ENCODE measurements at regions not wholly inside any gene's neighbourhood (a gene's known extent, or its start where the extent isn't known, plus 50 kb on each side); places are given as distances from the start of the nearest gene placed in this dataset.

- TF ChIP-seq CTCF (conservative IDR thresholded peaks at IDR 0.05): no peak
- no peak for TF ChIP-seq ZFX (IDR thresholded peaks at IDR 0.05)
- H3K27ac ChIP-seq: no peak overlapping the region
Measured at GRCh38 chr2:63790906-63791305, 50.8 kb upstream of the UGP2 start.

DNA sequence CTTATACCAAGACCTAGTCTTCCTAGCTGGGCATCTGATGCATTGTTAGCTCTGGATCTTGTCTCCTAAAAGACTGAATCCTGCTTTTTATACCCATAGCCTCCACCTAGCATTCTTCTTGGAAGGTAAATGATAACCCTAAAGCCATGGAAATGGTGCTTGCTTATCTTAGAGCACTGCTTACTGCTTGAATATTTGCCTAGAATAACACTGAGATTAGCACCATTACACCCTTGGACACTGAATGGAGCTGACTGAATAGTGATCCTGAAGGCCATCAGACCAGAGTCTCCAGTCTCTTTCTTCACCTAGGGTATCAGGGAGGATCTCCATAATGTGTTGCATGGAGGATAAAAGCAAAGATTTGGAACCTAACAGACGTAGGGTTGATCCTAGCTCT is 50.3 kb upstream of the UGP2 start:
- H3K27ac ChIP-seq: no peak overlapping the region
- no peak for TF ChIP-seq CTCF (conservative IDR thresholded peaks at IDR 0.05)
- no peak for TF ChIP-seq ZFX (IDR thresholded peaks at IDR 0.05)

Measured in C4-2B (cell line).